OCI-LY1 (cell line): ENCODE measurements at regions not wholly inside any gene's neighbourhood (a gene's known extent, or its start where the extent isn't known, plus 50 kb on each side); places are given as distances from the start of the nearest gene placed in this dataset.

Experiments
- H2AFZ ChIP-seq: fragments of 200-600 bp; sonication (generic), shearing (Covaris generic); 2 replicates; pipeline ENCODE4 v1.6.0; 2014; ENCODE audit warnings: antibody characterized with exemption, mild to moderate bottlenecking, low read length
- H3F3A ChIP-seq: fragments of 200-600 bp; sonication (generic), shearing (Covaris generic); 2 replicates; pipeline ENCODE4 v1.6.0; 2014; ENCODE audit warnings: mild to moderate bottlenecking, antibody characterized with exemption, low read length, moderate library complexity; ENCODE audit not compliant: insufficient read depth
- H3K27ac ChIP-seq: fragments of 200-600 bp; sonication (generic); 2 replicates; pipeline ENCODE4 v1.5.1; 2014; ENCODE audit warnings: low read length, mixed run types, mild to moderate bottlenecking, low read depth; ENCODE audit not compliant: poor library complexity, severe bottlenecking
- H3K27me3 ChIP-seq: fragments of 200-600 bp; sonication (generic); 2 replicates; pipeline ENCODE4 v1.6.0; 2014; ENCODE audit warnings: antibody characterized with exemption, mild to moderate bottlenecking, low read length, moderate library complexity; ENCODE audit not compliant: insufficient read depth
- H3K36me3 ChIP-seq: fragments of 200-600 bp; sonication (generic); 2 replicates; pipeline ENCODE4 v1.6.1; 2014; ENCODE audit warnings: mild to moderate bottlenecking, antibody characterized with exemption, low read length, moderate library complexity, mixed read lengths; ENCODE audit not compliant: insufficient read depth
- H3K4me1 ChIP-seq: fragments of 200-600 bp; sonication (generic); 2 replicates; pipeline ENCODE4 v1.5.1; 2014; ENCODE audit warnings: mild to moderate bottlenecking, low read length, moderate library complexity; ENCODE audit not compliant: insufficient read depth, severe bottlenecking
- H3K4me2 ChIP-seq: fragments of 200-600 bp; sonication (generic), shearing (Covaris generic); 2 replicates; pipeline ENCODE4 v1.6.1; 2014; ENCODE audit warnings: low read length
- H3K4me3 ChIP-seq: fragments of 200-600 bp; sonication (generic); 2 replicates; pipeline ENCODE4 v1.5.1; 2014; ENCODE audit warnings: low read length, low read depth, mild to moderate bottlenecking, mixed read lengths; ENCODE audit not compliant: poor library complexity, severe bottlenecking
- H3K79me2 ChIP-seq: fragments of 200-600 bp; shearing (Covaris generic); 2 replicates; pipeline ENCODE4 v1.6.1; 2016; ENCODE audit warnings: mixed run types, low read length, mixed read lengths; ENCODE audit not compliant: insufficient read depth
- H3K9ac ChIP-seq: fragments of 200-600 bp; sonication (generic), shearing (Covaris generic); 2 replicates; pipeline ENCODE4 v1.6.1; 2014; ENCODE audit warnings: mild to moderate bottlenecking, low read length, mixed read lengths
- H3K9me2 ChIP-seq: fragments of 200-600 bp; sonication (generic), shearing (Covaris generic); 2 replicates; pipeline ENCODE4 v1.6.1; 2014; ENCODE audit warnings: low read depth, mild to moderate bottlenecking, low read length, mixed read lengths
- H3K9me3 ChIP-seq: fragments of 200-600 bp; shearing (Covaris generic); 2 replicates; pipeline ENCODE4 v1.6.1; 2014; ENCODE audit warnings: low read length, mixed read lengths
- H4K20me1 ChIP-seq: fragments of 200-600 bp; sonication (generic), shearing (Covaris generic); 2 replicates; pipeline ENCODE4 v1.6.0; 2016; ENCODE audit warnings: mild to moderate bottlenecking, low read length; ENCODE audit not compliant: insufficient read depth
- CTCF ChIP-seq: fragments of 200-600 bp; sonication (generic), shearing (Covaris generic); IDR thresholded peaks from 2 replicates; pipeline ENCODE4 v1.5.1; 2017; ENCODE audit warnings: mild to moderate bottlenecking, antibody characterized with exemption, low read length, moderate library complexity, mixed read lengths
- EZH2 ChIP-seq: fragments of 200-600 bp; sonication (generic), shearing (Covaris generic); IDR thresholded peaks from 2 replicates; pipeline ENCODE4 v1.8.0; 2017; ENCODE audit warnings: borderline replicate concordance, mixed run types, mild to moderate bottlenecking, antibody characterized with exemption, low read length, moderate library complexity, mixed read lengths

GRCh38 chr5:123965626-123966025, 453.6 kb downstream of the CSNK1G3 start:
- no peak overlapping the region; the same call in 1 of the 2 replicates for H2AFZ ChIP-seq
- no peak overlapping the region for H3K9ac ChIP-seq
- no peaks in the 10 kb centered on the region for H3K4me1 ChIP-seq
- H3K4me2 ChIP-seq = no peak overlapping the region
- H3K9me3 ChIP-seq = no peaks in the 10 kb centered on the region
- H3K9me2 ChIP-seq = no peaks in the 10 kb centered on the region
- TF ChIP-seq CTCF (no peak), EZH2 (no peak)
- H3F3A ChIP-seq = no peaks in the 10 kb centered on the region
- no peak overlapping the region for H3K27ac ChIP-seq
- H3K79me2 ChIP-seq = no peaks in the 10 kb centered on the region
- H4K20me1 ChIP-seq = no peaks in the 10 kb centered on the region
- H3K27me3 ChIP-seq = no peaks in the 10 kb centered on the region
- no peak overlapping the region for H3K4me3 ChIP-seq
- no peaks in the 10 kb centered on the region for H3K36me3 ChIP-seq

DNA sequence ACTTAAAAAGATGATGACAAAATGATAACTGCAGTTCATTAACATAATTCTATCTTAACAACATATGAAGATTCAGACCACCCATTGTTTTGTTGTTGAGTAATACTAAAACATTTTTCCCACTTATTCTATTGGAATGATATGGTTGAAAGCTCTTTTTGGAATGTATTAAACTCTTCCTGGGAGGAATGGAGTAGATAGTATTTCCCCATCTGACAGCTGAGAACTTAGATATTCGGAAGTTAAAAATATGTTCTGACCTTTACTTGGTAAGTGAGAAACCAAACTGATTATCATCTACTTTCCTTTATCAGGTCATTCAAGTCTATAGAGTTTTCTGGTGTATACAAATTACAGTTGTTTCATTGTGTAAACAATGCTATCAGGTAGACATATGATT, 452.9 kb downstream of the CSNK1G3 start:
- H3K4me1 ChIP-seq = no peaks in the 10 kb centered on the region
- no peak overlapping the region for H3K4me3 ChIP-seq
- H3K79me2 ChIP-seq = no peaks in the 10 kb centered on the region
- H3K36me3 ChIP-seq = no peaks in the 10 kb centered on the region
- no peak overlapping the region for H3K4me2 ChIP-seq
- no peak overlapping the region for H2AFZ ChIP-seq
- H4K20me1 ChIP-seq = no peaks in the 10 kb centered on the region
- H3K27ac ChIP-seq = no peak overlapping the region
- no peaks in the 10 kb centered on the region for H3K27me3 ChIP-seq
- H3F3A ChIP-seq = no peaks in the 10 kb centered on the region
- no peaks in the 10 kb centered on the region for H3K9me2 ChIP-seq
- TF ChIP-seq EZH2 (no peak), CTCF (no peak)
- no peak overlapping the region for H3K9ac ChIP-seq
- no peaks in the 10 kb centered on the region for H3K9me3 ChIP-seq

GRCh38 chr5:123960526-123960925, 448.5 kb downstream of the CSNK1G3 start:
- H4K20me1 ChIP-seq = no peaks in the 10 kb centered on the region
- no peak overlapping the region for H3K27ac ChIP-seq
- H3K9ac ChIP-seq = no peak overlapping the region
- no peaks in the 10 kb centered on the region for H3K9me2 ChIP-seq
- no peak overlapping the region for H3K4me3 ChIP-seq
- no peaks in the 10 kb centered on the region for H3F3A ChIP-seq
- no peaks in the 10 kb centered on the region for H3K79me2 ChIP-seq
- no peak overlapping the region for H3K4me2 ChIP-seq
- TF ChIP-seq EZH2 (no peak), CTCF (no peak)
- H3K36me3 ChIP-seq = no peaks in the 10 kb centered on the region
- H3K27me3 ChIP-seq = no peaks in the 10 kb centered on the region
- H3K4me1 ChIP-seq = no peaks in the 10 kb centered on the region
- no peak overlapping the region for H2AFZ ChIP-seq
- no peaks in the 10 kb centered on the region for H3K9me3 ChIP-seq
